DOHH2 (cell line): ENCODE measurements at regions not wholly inside any gene's neighbourhood (a gene's known extent, or its start where the extent isn't known, plus 50 kb on each side); places are given as distances from the start of the nearest gene placed in this dataset.

Source experiments
- H3F3A ChIP-seq: fragments of 200-600 bp; sonication (generic), shearing (Covaris generic); 2 replicates; pipeline ENCODE4 v1.6.0; 2016; ENCODE audit warnings: antibody characterized with exemption, mild to moderate bottlenecking; ENCODE audit not compliant: control insufficient read depth, insufficient read depth
- H3K27ac ChIP-seq: fragments of 200-600 bp; sonication (generic); 2 replicates; pipeline ENCODE4 v1.5.1; 2014; ENCODE audit warnings: low read depth, mild to moderate bottlenecking, low read length, moderate library complexity
- H3K27me3 ChIP-seq: fragments of 200-600 bp; sonication (generic); 2 replicates; pipeline ENCODE4 v1.6.1; 2014; ENCODE audit warnings: mild to moderate bottlenecking, low read length, mixed read lengths; ENCODE audit not compliant: control insufficient read depth
- H3K36me3 ChIP-seq: fragments of 200-600 bp; sonication (generic); 2 replicates; pipeline ENCODE4 v1.6.1; 2014; ENCODE audit warnings: mild to moderate bottlenecking, low read length, moderate library complexity, mixed read lengths; ENCODE audit not compliant: control insufficient read depth
- H3K4me1 ChIP-seq: fragments of 200-600 bp; sonication (generic); 2 replicates; pipeline ENCODE4 v1.6.1; 2014; ENCODE audit warnings: mild to moderate bottlenecking, low read length, mixed read lengths; ENCODE audit not compliant: control insufficient read depth
- H3K4me2 ChIP-seq: fragments of 200-600 bp; sonication (generic); 2 replicates; pipeline ENCODE4 v1.6.0; 2014; ENCODE audit warnings: mild to moderate bottlenecking, low read length, moderate library complexity
- H3K4me3 ChIP-seq: fragments of 200-600 bp; sonication (generic); 2 replicates; pipeline ENCODE4 v1.5.1; 2014; ENCODE audit warnings: mild to moderate bottlenecking, low read length, mixed read lengths
- H3K79me2 ChIP-seq: fragments of 200-600 bp; sonication (generic); 2 replicates; pipeline ENCODE4 v1.6.1; 2014; ENCODE audit warnings: mild to moderate bottlenecking, low read length, mixed read lengths; ENCODE audit not compliant: control insufficient read depth
- H3K9me2 ChIP-seq: fragments of 200-600 bp; sonication (generic); replicated peaks from 2 replicates; pipeline ENCODE4 v1.6.1; 2014; ENCODE audit warnings: mild to moderate bottlenecking, low read length, mixed read lengths; ENCODE audit not compliant: control insufficient read depth
- H3K9me3 ChIP-seq: fragments of 200-600 bp; sonication (generic); 2 replicates; pipeline ENCODE4 v1.6.1; 2014; ENCODE audit warnings: antibody characterized with exemption, low read length, mixed read lengths; ENCODE audit not compliant: control insufficient read depth, insufficient read depth
- H4K20me1 ChIP-seq: fragments of 200-600 bp; sonication (generic); 2 replicates; pipeline ENCODE4 v1.6.0; 2014; ENCODE audit warnings: low read depth, mild to moderate bottlenecking, antibody characterized with exemption, low read length, moderate library complexity; ENCODE audit not compliant: control insufficient read depth, insufficient read depth
- EZH2phosphoT487 ChIP-seq: fragments of 200-600 bp; sonication (generic); IDR thresholded peaks from 2 replicates; pipeline ENCODE4 v1.6.1; 2017; ENCODE audit warnings: borderline replicate concordance, mild to moderate bottlenecking, antibody characterized with exemption, low read length, moderate library complexity, mixed read lengths
- TF ChIP-seq, protein P1 (sequence below): fragments of 200-600 bp; sonication (generic); IDR thresholded peaks from one replicate; pipeline ENCODE4 v1.5.1; 2014; ENCODE audit warnings: antibody characterized with exemption, mild to moderate bottlenecking, low read depth, low read length; ENCODE audit not compliant: poor library complexity, severe bottlenecking

DNA sequence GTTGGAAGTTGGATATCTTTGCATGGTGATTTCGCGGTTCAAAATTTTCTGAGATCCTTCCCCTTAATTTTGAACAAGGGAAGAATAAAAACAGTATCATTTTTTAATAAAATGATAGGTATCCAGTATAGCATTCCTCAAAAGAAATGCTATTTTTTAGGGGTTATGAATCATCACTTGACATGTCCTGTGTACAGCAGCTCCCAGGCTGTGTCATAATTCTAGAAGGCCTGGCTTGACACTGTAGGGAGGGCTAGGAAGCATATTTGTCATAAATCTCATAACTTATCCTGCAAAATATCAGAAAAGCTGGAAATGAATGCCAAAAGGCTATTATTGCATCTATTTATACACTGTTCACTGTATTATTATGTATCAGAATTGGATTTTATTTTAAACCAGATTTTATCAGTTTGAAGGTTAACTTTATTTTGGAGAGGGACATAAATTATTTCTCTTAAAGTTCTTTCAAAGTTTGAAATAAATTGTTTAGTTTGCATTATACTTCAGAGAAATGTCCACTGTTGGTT is 539.1 kb upstream of the ROBO2 start:
- H3K4me1 ChIP-seq = no peaks in the 10 kb centered on the region
- no peaks in the 10 kb centered on the region for H3F3A ChIP-seq
- no peaks in the 10 kb centered on the region for H3K36me3 ChIP-seq
- H3K27me3 ChIP-seq = no peaks in the 10 kb centered on the region
- H4K20me1 ChIP-seq = no peaks in the 10 kb centered on the region
- no peak overlapping the region for H3K4me2 ChIP-seq
- no peak overlapping the region for H3K4me3 ChIP-seq
- TF ChIP-seq EZH2phosphoT487 = no peak
- TF ChIP-seq, protein P1, sequence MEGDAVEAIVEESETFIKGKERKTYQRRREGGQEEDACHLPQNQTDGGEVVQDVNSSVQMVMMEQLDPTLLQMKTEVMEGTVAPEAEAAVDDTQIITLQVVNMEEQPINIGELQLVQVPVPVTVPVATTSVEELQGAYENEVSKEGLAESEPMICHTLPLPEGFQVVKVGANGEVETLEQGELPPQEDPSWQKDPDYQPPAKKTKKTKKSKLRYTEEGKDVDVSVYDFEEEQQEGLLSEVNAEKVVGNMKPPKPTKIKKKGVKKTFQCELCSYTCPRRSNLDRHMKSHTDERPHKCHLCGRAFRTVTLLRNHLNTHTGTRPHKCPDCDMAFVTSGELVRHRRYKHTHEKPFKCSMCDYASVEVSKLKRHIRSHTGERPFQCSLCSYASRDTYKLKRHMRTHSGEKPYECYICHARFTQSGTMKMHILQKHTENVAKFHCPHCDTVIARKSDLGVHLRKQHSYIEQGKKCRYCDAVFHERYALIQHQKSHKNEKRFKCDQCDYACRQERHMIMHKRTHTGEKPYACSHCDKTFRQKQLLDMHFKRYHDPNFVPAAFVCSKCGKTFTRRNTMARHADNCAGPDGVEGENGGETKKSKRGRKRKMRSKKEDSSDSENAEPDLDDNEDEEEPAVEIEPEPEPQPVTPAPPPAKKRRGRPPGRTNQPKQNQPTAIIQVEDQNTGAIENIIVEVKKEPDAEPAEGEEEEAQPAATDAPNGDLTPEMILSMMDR = no peak
- H3K27ac ChIP-seq = no peak overlapping the region
- H3K9me2 ChIP-seq = no peaks in the 10 kb centered on the region
- H3K9me3 ChIP-seq = no peaks in the 10 kb centered on the region
- no peaks in the 10 kb centered on the region for H3K79me2 ChIP-seq

GRCh38 chr3:76501315-76501714 is 538.6 kb upstream of the ROBO2 start:
- Histone ChIP-seq H3K36me3 (no peaks in the 10 kb centered on the region), H3K9me2 (no peaks in the 10 kb centered on the region), H4K20me1 (no peaks in the 10 kb centered on the region), H3K27me3 (no peaks in the 10 kb centered on the region), H3K4me2 (no peak overlapping the region), H3F3A (no peaks in the 10 kb centered on the region), H3K9me3 (no peaks in the 10 kb centered on the region), H3K79me2 (no peaks in the 10 kb centered on the region), H3K4me3 (no peak overlapping the region), H3K4me1 (no peaks in the 10 kb centered on the region), H3K27ac (no peak overlapping the region)
- TF ChIP-seq, protein P1 = no peak
- TF ChIP-seq EZH2phosphoT487 = no peak

DNA sequence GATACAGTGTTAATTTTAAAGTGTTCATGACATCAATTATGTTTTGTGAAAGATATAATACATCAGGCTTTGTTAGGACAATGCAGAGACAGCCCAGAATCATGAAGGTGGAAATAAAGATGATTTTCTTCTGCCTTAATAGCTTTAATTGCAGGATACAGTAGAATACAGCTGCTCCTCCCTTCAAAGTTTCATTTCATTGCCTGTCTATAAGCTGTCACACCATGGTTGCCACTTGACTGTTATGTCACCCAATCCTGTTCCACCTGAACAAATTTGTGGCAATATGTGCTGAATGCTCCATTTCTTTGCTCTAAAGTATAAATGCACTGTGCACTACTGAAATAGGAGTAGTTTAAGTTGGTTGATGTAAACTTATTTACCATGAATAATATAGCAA is 537.8 kb upstream of the ROBO2 start:
- Histone ChIP-seq H3K4me2 (no peak overlapping the region), H3K27ac (no peak overlapping the region), H3K9me3 (no peaks in the 10 kb centered on the region), H3K9me2 (no peaks in the 10 kb centered on the region), H3K36me3 (no peaks in the 10 kb centered on the region), H3K4me1 (no peaks in the 10 kb centered on the region), H3K4me3 (no peak overlapping the region), H3K79me2 (no peaks in the 10 kb centered on the region), H4K20me1 (no peaks in the 10 kb centered on the region), H3F3A (no peaks in the 10 kb centered on the region), H3K27me3 (no peaks in the 10 kb centered on the region)
- TF ChIP-seq, protein P1 = no peak
- TF ChIP-seq EZH2phosphoT487 = no peak
